ENCODE measurements at regions not wholly inside any gene's neighbourhood (a gene's known extent, or its start where the extent isn't known, plus 50 kb on each side); places are given as distances from the start of the nearest gene placed in this dataset.

DNA sequence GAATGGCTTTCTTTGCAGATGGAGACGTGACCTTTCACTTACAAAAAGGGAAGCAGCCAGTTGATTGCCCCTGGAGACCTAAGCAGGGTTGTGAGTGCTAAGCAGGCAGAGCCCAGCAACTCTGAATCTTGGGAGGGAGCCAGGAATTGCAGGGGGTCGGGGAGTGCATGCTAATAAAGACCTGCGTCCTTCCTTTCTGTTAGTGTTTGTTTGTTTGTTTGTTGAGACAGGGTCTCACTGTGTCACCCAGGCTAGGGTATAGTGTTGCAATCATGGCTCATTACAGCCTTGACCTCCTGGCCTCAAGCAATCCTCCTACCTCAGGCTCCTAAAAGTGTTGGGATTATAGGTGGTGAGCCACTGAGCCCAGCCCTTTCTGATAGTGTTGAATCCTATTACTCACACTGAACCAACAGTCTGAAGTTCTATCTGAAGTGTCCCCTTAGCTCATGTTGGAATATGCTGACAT lies 137.4 kb downstream of the CEP135 start:
- DNase-seq (ENCODE audit: low read depth), result no peak

DNA sequence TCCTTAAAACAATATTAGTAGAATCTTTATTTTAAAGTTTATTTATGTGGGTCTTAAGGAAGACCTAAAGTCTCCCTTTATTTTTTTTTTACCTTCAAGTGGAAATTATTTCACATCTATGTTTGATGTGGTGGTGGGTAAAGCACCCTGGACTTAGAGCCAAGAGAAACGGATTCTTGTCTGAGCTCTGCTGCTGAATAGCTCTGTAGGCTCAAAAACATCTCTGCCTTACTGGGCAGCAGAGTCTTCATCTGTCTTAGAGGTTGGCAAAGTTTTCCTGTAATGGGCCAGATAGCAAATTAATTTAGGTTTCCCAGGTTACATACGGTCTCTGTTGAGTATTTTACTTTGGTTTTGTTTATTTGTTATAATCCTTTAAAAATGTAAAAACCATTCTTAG lies 136.5 kb downstream of the CEP135 start:
- DNase-seq (ENCODE audit: low read depth), result no peak

DNA sequence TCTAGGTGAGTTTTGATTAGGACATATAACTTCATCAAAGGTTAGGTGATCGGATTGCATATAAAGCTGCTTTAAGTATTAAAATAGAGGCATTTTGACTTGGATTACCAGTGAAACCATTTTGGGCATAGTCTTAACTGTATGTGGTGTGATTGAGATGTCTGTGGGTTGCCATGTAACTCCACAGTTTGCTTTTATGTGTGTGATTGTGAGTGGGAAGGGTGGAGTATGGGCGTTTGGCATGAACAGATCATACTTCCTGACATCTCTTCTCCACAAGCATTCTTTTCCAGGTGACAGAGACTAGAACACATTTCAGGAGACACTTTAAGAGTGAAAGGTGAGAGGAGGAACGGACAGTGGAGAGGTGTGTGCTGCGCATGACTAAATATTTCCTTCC lies 136.1 kb downstream of the CEP135 start:
- no peak for DNase-seq (ENCODE audit: low read depth)
